22Rv1 (cell line): ENCODE measurements at regions not wholly inside any gene's neighbourhood (a gene's known extent, or its start where the extent isn't known, plus 50 kb on each side); places are given as distances from the start of the nearest gene placed in this dataset.

ENCODE experiments used
- H3K27ac ChIP-seq: fragments of 450-650 bp; 2 replicates; pipeline ENCODE4 v1.5.1; 2017
- CTCF ChIP-seq: fragments of 450-650 bp; IDR thresholded peaks from 2 replicates; pipeline ENCODE4 v1.5.1; 2017; ENCODE audit warnings: mild to moderate bottlenecking
- ZFX ChIP-seq: fragments of 450-650 bp; IDR thresholded peaks from 2 replicates; pipeline ENCODE4 v1.6.1; 2017; ENCODE audit warnings: antibody characterized with exemption, borderline replicate concordance

GRCh38 chr21:20260124-20260523, 738.1 kb upstream of the NCAM2 start:
- TF ChIP-seq ZFX (no peak), CTCF (no peak)
- no peak overlapping the region for H3K27ac ChIP-seq

GRCh38 chr21:20261364-20261763, 736.8 kb upstream of the NCAM2 start:
- TF ChIP-seq ZFX (no peak), CTCF (no peak)

GRCh38 chr21:20265707-20266440, 732.3 kb upstream of the NCAM2 start:
- H3K27ac ChIP-seq: no peak overlapping the region
- no peak for TF ChIP-seq ZFX
- TF ChIP-seq CTCF: no peak

More at GRCh38 chr21:20261364-20261763, 736.8 kb upstream of the NCAM2 start:
- no peak overlapping the region for H3K27ac ChIP-seq

GRCh38 chr21:20266441-20266710, 731.8 kb upstream of the NCAM2 start:
- H3K27ac ChIP-seq: no peak overlapping the region
- TF ChIP-seq ZFX: no peak
- no peak for TF ChIP-seq CTCF

- TF ChIP-seq ZFX: no peak
- no peak for TF ChIP-seq CTCF
- no peak overlapping the region for H3K27ac ChIP-seq
These were observed 727.7 kb upstream of the NCAM2 start for GRCh38 chr21:20270365-20271055.

- no peak for TF ChIP-seq ZFX
- TF ChIP-seq CTCF: no peak
These were observed 725.3 kb upstream of the NCAM2 start for GRCh38 chr21:20272791-20273362.

GRCh38 chr21:20276377-20276776, 721.8 kb upstream of the NCAM2 start:
- TF ChIP-seq ZFX (no peak), CTCF (no peak)
- H3K27ac ChIP-seq: no peak overlapping the region

More at GRCh38 chr21:20272791-20273362, 725.3 kb upstream of the NCAM2 start:
- H3K27ac ChIP-seq: no peak overlapping the region
